HEK293 (cell line): ENCODE measurements at regions not wholly inside any gene's neighbourhood (a gene's known extent, or its start where the extent isn't known, plus 50 kb on each side); places are given as distances from the start of the nearest gene placed in this dataset.
A peak's percentile ranks its signal among the peaks of the same experiment; 100 is the strongest.

Source experiments
- CTCF ChIA-PET: fragments of 350-600 bp; formaldehyde crosslinking; extraction: SDS; loops from one replicate; lab custom pipeline; 2021; ENCODE audit warnings: antibody characterized with exemption; lab: Yijun Ruan, JAX
- POLR2A ChIA-PET: fragments of 300-600 bp; formaldehyde crosslinking; extraction: SDS; loops from one replicate; lab custom pipeline; 2020; ENCODE audit warnings: antibody characterized with exemption, inconsistent platforms; lab: Yijun Ruan, JAX
- H3K27ac ChIP-seq: fragments of 200-500 bp; sonication (Bioruptor generic); 2 replicates; pipeline ENCODE4 v1.5.1; 2014; ENCODE audit warnings: low read depth, low read length, control low read depth, inconsistent platforms; ENCODE audit errors: extremely low read depth
- H3K36me3 ChIP-seq, 2 experiments: fragments of 200-500 bp in 1 of 2; sonication (Bioruptor generic) in 1 of 2; 1 replicate in 1 of 2; 2 replicates in 1 of 2; pipeline ENCODE4 v1.5.1; 2014 to 2017; ENCODE audit warnings: inconsistent platforms in 2 of 2, low read length in 2 of 2; ENCODE audit not compliant: control insufficient read depth in 2 of 2, insufficient read depth in 1 of 2
- H3K4me1 ChIP-seq: fragments of 200-500 bp; sonication (Bioruptor generic); 2 replicates; pipeline ENCODE4 v1.5.1; 2014; ENCODE audit warnings: mild to moderate bottlenecking, low read length, inconsistent platforms; ENCODE audit not compliant: control insufficient read depth, insufficient read depth
- H3K4me3 ChIP-seq: 2 replicates; pipeline ENCODE4 v1.5.1; 2011; ENCODE audit warnings: low read depth, mild to moderate bottlenecking, control low read depth, low read length, moderate library complexity
- H3K9me3 ChIP-seq: fragments of 200-500 bp; sonication (Bioruptor generic); 2 replicates; pipeline ENCODE4 v1.5.1; 2014; ENCODE audit warnings: low read depth, low read length, inconsistent platforms; ENCODE audit not compliant: control insufficient read depth, insufficient read depth
- GFI1B ChIP-seq: fragments of 450-650 bp; formaldehyde crosslinking; IDR thresholded peaks from 2 replicates; pipeline ENCODE4 v1.5.1; 2016; ENCODE audit warnings: missing biosample characterization, missing genetic modification characterization
- HOXA7 ChIP-seq: sonication (generic); formaldehyde crosslinking; IDR thresholded peaks from 2 replicates; pipeline ENCODE4 v1.8.1; 2022; ENCODE audit warnings: missing genetic modification reagents, borderline replicate concordance
- KLF8 ChIP-seq: fragments of 450-650 bp; formaldehyde crosslinking; IDR thresholded peaks from 2 replicates; pipeline ENCODE4 v1.5.1; 2016; ENCODE audit warnings: missing biosample characterization, missing genetic modification characterization
- YY2 ChIP-seq: fragments of 450-650 bp; formaldehyde crosslinking; IDR thresholded peaks from 2 replicates; pipeline ENCODE4 v1.5.1; 2016; ENCODE audit warnings: missing biosample characterization, missing genetic modification characterization
- ZBTB48 ChIP-seq: fragments of 450-650 bp; formaldehyde crosslinking; IDR thresholded peaks from 2 replicates; pipeline ENCODE4 v1.5.1; 2016; ENCODE audit warnings: missing biosample characterization, missing genetic modification characterization
- ZFHX2 ChIP-seq: fragments of 450-650 bp; formaldehyde crosslinking; conservative IDR thresholded peaks from 2 replicates; pipeline ENCODE4 v1.5.1; 2016; ENCODE audit warnings: missing biosample characterization, missing genetic modification characterization
- ZFP3 ChIP-seq: fragments of 450-650 bp; formaldehyde crosslinking; IDR thresholded peaks from 2 replicates; pipeline ENCODE4 v1.5.1; 2016; ENCODE audit warnings: low read depth, missing biosample characterization, missing genetic modification characterization
- ZNF148 ChIP-seq: fragments of 450-650 bp; formaldehyde crosslinking; IDR thresholded peaks from 2 replicates; pipeline ENCODE4 v1.5.0; 2017; ENCODE audit warnings: missing biosample characterization, missing genetic modification characterization, borderline replicate concordance
- ZNF174 ChIP-seq: fragments of 450-650 bp; formaldehyde crosslinking; IDR thresholded peaks from 2 replicates; pipeline ENCODE4 v1.5.0; 2017; ENCODE audit warnings: missing biosample characterization, mild to moderate bottlenecking, missing genetic modification characterization
- ZNF248 ChIP-seq: fragments of 450-650 bp; formaldehyde crosslinking; IDR thresholded peaks from 2 replicates; pipeline ENCODE4 v1.5.1; 2017; ENCODE audit warnings: missing biosample characterization, missing genetic modification characterization
- ZNF416 ChIP-seq: fragments of 450-650 bp; formaldehyde crosslinking; IDR thresholded peaks from 2 replicates; pipeline ENCODE4 v1.5.1; 2016; ENCODE audit warnings: missing biosample characterization, missing genetic modification characterization
- ZNF501 ChIP-seq: fragments of 450-650 bp; formaldehyde crosslinking; IDR thresholded peaks from 2 replicates; pipeline ENCODE4 v1.5.1; 2016; ENCODE audit warnings: missing biosample characterization, missing genetic modification characterization
- ZNF549 ChIP-seq: fragments of 450-650 bp; IDR thresholded peaks from 2 replicates; pipeline ENCODE4 v1.5.1; 2018; ENCODE audit warnings: missing biosample characterization, missing genetic modification characterization, mild to moderate bottlenecking, inconsistent platforms, moderate library complexity
- ZNF654 ChIP-seq: fragments of 450-650 bp; formaldehyde crosslinking; IDR thresholded peaks from 2 replicates; pipeline ENCODE4 v1.5.1; 2016; ENCODE audit warnings: low read depth, missing biosample characterization, missing genetic modification characterization
- ZNF658 ChIP-seq: fragments of 450-650 bp; formaldehyde crosslinking; IDR thresholded peaks from 2 replicates; pipeline ENCODE4; 2016; ENCODE audit warnings: missing biosample characterization, missing genetic modification characterization
- ZNF664 ChIP-seq: fragments of 450-650 bp; formaldehyde crosslinking; IDR thresholded peaks from 2 replicates; pipeline ENCODE4 v1.5.1; 2016; ENCODE audit warnings: missing biosample characterization, missing genetic modification characterization
- ZNF692 ChIP-seq: fragments of 450-650 bp; formaldehyde crosslinking; IDR thresholded peaks from 2 replicates; pipeline ENCODE4 v1.5.1; 2016; ENCODE audit warnings: missing biosample characterization, missing genetic modification characterization
- ZNF768 ChIP-seq: fragments of 450-650 bp; formaldehyde crosslinking; IDR thresholded peaks from 2 replicates; pipeline ENCODE4 v1.5.1; 2018; ENCODE audit warnings: missing biosample characterization, mild to moderate bottlenecking, missing genetic modification characterization
- ZNF830 ChIP-seq: fragments of 450-650 bp; IDR thresholded peaks from 2 replicates; pipeline ENCODE4 v1.5.0; 2018; ENCODE audit warnings: missing biosample characterization, missing genetic modification characterization, low read depth, mild to moderate bottlenecking, moderate library complexity
- TF ChIP-seq, protein P1 (sequence below): fragments of 450-650 bp; formaldehyde crosslinking; IDR thresholded peaks from 2 replicates; pipeline ENCODE4 v1.5.1; 2016; ENCODE audit warnings: missing biosample characterization, missing genetic modification characterization
- TF ChIP-seq, protein P2 (sequence below): fragments of 450-650 bp; formaldehyde crosslinking; IDR thresholded peaks from 2 replicates; pipeline ENCODE4 v1.5.1; 2016; ENCODE audit warnings: missing biosample characterization, missing genetic modification characterization

GRCh38 chr6:14046476-14047068 lies 71.0 kb upstream of the CD83 start:
- POLR2A ChIA-PET = interaction anchor here (1.0 kb wide), 1 partner anchor 122 kb away, joined by 6 read pairs; the partner anchor contains the start of gene RNF182
- CTCF ChIA-PET = interaction anchor here (0.5 to 6.7 kb wide), 37 partner anchors 9 to 724 kb away, joined by 3 to 152 read pairs (median 4); partner anchors contain the start of gene RNF182
- Histone ChIP-seq H3K9me3 (no peaks in the 10 kb centered on the region), H3K36me3 (no peaks in the 10 kb centered on the region), H3K4me3 (no peak overlapping the region), H3K4me1 (no peaks in the 10 kb centered on the region), H3K27ac (no peak overlapping the region)
- TF ChIP-seq ZFP3 (tag by site-specific recombination) (peak; percentile 74), ZNF658 (tag by site-specific recombination) (no peak), ZNF654 (tag by site-specific recombination) (peak; percentile 53), ZNF148 (tag by site-specific recombination) (no peak)
- TF ChIP-seq, protein P1, sequence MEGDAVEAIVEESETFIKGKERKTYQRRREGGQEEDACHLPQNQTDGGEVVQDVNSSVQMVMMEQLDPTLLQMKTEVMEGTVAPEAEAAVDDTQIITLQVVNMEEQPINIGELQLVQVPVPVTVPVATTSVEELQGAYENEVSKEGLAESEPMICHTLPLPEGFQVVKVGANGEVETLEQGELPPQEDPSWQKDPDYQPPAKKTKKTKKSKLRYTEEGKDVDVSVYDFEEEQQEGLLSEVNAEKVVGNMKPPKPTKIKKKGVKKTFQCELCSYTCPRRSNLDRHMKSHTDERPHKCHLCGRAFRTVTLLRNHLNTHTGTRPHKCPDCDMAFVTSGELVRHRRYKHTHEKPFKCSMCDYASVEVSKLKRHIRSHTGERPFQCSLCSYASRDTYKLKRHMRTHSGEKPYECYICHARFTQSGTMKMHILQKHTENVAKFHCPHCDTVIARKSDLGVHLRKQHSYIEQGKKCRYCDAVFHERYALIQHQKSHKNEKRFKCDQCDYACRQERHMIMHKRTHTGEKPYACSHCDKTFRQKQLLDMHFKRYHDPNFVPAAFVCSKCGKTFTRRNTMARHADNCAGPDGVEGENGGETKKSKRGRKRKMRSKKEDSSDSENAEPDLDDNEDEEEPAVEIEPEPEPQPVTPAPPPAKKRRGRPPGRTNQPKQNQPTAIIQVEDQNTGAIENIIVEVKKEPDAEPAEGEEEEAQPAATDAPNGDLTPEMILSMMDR (tag by site-specific recombination) = peak; percentile 26; the same call in 1 of the 2 replicates

DNA sequence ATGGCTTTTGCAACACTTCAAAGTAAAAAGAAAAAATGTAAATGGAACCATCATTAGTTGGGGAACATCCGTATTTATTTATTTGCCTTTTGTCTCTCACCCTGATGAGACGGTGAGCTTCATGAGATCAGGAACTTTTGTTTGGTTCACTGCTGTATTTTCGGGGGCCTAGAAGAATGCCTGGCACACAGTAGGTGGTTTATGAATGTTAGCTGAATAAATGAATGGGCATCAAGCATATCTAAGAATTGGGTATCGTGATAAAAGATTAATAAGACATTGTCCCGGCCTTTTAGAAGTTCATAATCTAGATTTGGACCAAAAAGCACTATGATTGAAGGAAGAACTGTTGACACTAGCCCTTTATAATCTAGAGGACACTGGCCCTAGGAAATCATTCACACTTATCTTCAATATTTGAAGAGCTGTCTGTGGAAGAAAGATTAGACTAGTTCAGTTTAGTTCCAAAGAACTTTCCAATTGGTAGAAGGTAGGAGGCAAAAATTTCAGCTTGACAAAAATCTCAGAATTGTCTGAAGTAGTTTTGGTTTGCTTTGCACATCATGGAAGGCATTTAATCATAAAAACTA lies 70.3 kb upstream of the CD83 start:
- CTCF ChIA-PET = interaction anchor here (0.5 to 6.7 kb wide), 27 partner anchors 8 to 472 kb away, joined by 3 to 152 read pairs (median 4); partner anchors contain the start of gene RNF182
- H3K9me3 ChIP-seq = no peaks in the 10 kb centered on the region
- H3K4me1 ChIP-seq = no peaks in the 10 kb centered on the region
- H3K27ac ChIP-seq = no peak overlapping the region
- H3K4me3 ChIP-seq = no peak overlapping the region
- POLR2A ChIA-PET = no interaction called here
- TF ChIP-seq, protein P2, sequence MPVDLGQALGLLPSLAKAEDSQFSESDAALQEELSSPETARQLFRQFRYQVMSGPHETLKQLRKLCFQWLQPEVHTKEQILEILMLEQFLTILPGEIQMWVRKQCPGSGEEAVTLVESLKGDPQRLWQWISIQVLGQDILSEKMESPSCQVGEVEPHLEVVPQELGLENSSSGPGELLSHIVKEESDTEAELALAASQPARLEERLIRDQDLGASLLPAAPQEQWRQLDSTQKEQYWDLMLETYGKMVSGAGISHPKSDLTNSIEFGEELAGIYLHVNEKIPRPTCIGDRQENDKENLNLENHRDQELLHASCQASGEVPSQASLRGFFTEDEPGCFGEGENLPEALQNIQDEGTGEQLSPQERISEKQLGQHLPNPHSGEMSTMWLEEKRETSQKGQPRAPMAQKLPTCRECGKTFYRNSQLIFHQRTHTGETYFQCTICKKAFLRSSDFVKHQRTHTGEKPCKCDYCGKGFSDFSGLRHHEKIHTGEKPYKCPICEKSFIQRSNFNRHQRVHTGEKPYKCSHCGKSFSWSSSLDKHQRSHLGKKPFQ = no peak
- no peak for TF ChIP-seq ZNF501
- no peak for TF ChIP-seq ZNF549 (tag by site-specific recombination)
- TF ChIP-seq ZNF416 = no peak
- TF ChIP-seq ZFHX2 = no peak
- TF ChIP-seq KLF8 (tag by site-specific recombination) = no peak
- no peak for TF ChIP-seq ZNF830
- TF ChIP-seq ZNF174 (tag by site-specific recombination) = no peak
- no peaks in the 10 kb centered on the region for H3K36me3 ChIP-seq

DNA sequence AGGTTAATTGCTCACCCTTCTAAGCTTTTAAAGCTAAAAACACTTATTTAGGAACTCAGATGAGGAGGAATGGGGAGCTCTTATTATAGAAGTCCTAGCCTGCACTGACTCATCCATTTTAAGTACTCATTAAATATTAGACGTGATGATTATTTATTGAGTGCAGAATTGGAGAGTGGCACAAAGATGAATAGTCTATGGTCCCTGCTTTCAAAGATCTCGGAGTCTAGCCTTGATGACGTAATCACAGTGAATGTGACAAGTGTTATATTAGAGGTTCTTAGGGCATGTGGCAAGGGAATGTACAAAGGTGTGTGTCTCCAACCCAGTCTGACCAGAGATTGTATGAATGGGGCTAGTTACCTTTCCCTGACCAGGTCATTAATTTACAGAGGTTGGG lies 68.7 kb upstream of the CD83 start:
- Histone ChIP-seq H3K4me1 (no peaks in the 10 kb centered on the region), H3K4me3 (no peak overlapping the region), H3K9me3 (no peaks in the 10 kb centered on the region), H3K27ac (no peak overlapping the region), H3K36me3 (no peaks in the 10 kb centered on the region)
- POLR2A ChIA-PET = no interaction called here
- CTCF ChIA-PET = interaction anchor here (1.3 to 6.7 kb wide), 3 partner anchors 18 to 137 kb away, joined by 3 to 152 read pairs (median 5); no protein-coding TSS in a partner anchor
- TF ChIP-seq ZNF692 (tag by site-specific recombination) (no peak), ZNF768 (no peak), ZNF664 (tag by site-specific recombination) (no peak), ZNF658 (tag by site-specific recombination) (no peak), YY2 (no peak), GFI1B (tag by site-specific recombination) (no peak), ZNF248 (no peak), ZBTB48 (tag by site-specific recombination) (no peak), ZNF148 (tag by site-specific recombination) (no peak), HOXA7 (no peak)
